ENCODE measurements at regions not wholly inside any gene's neighbourhood (a gene's known extent, or its start where the extent isn't known, plus 50 kb on each side); places are given as distances from the start of the nearest gene placed in this dataset.

- WGBS, 2 experiments (ENCODE audit: extremely low coverage in 2 of 2, insufficient read length in 1 of 2): no CpG with 5 or more reads among the region's 2 CpGs
- dilution Hi-C loops (cut with HindIII; ENCODE audit: low sequenced_read_pairs, unreplicated experiment) (no loop called here), intact Hi-C loops (cut with micrococcal nuclease) (no loop called here)
Measured at GRCh38 chr6:132087391-132087790, 136.2 kb upstream of the CCN2 start.

More at GRCh38 chr6:132087391-132087790, 136.2 kb upstream of the CCN2 start:
- Histone ChIP-seq H3K14ac (replicated peaks; ENCODE audit: low read depth, low read length) (peak overlapping the region; percentile 66), H4K91ac (ENCODE audit: insufficient read depth, low read depth, low read length) (peak overlapping the region; percentile 69; the same call in 1 of the 2 replicates), H2BK120ac (ENCODE audit: low read depth, low read length) (peak overlapping the region; percentile 98), H3K9me1 (ENCODE audit: insufficient read depth, low read length) (peaks cover 6% of the 10 kb centered on the region; the same call in 1 of the 2 replicates), H4K5ac (ENCODE audit: low read depth, low read length) (peak overlapping the region; percentile 14), H3K4ac (ENCODE audit: low read depth, low read length) (peak overlapping the region; percentile 62), H3K23ac (ENCODE audit: low read depth, low read length) (peak overlapping the region; percentile 22; the same call in 1 of the 2 replicates), H2AK9ac (replicated peaks; ENCODE audit: low read depth, low read length, poor library complexity) (no peak overlapping the region), H2BK15ac (ENCODE audit: low read depth, low read length) (peak overlapping the region; percentile 47), H3K36me3 (ENCODE audit: control insufficient read depth, insufficient read depth, low read length) (no peaks in the 10 kb centered on the region), H2AK5ac (ENCODE audit: low read depth, low read length) (peak overlapping the region; percentile 20; the same call in 1 of the 2 replicates), H4K20me1 (ENCODE audit: insufficient read depth, low read length) (no peaks in the 10 kb centered on the region), H3K56ac (ENCODE audit: extremely low read depth, insufficient read depth, low read length) (0 out of 2 replicates have a peak overlapping the region, but pooled peaks have one; percentile 13), H3K27ac (ENCODE audit: insufficient read depth, low read length) (peak overlapping the region; percentile 60; the same call in 1 of the 2 replicates), H3K4me2 (ENCODE audit: low read depth, low read length) (no peak overlapping the region; the same call in 1 of the 2 replicates), H3K4me3 (ENCODE audit: insufficient read depth, low read depth, low read length) (no peak overlapping the region), H2AFZ (replicated peaks; ENCODE audit: low read length, poor library complexity) (no peak overlapping the region), H3K4me1 (ENCODE audit: control insufficient read depth, insufficient read depth, low read length) (peaks cover 18% of the 10 kb centered on the region), H3K79me1 (ENCODE audit: low read depth in 1 of 2, low read length in 2 of 2) (peaks cover 0 to 9% of the 10 kb centered on the region in 2 experiments; a peak in 2 of 4 replicates), H3K18ac (ENCODE audit: low read depth, low read length) (peak overlapping the region; percentile 48), H2BK20ac (ENCODE audit: low read depth, low read length) (peak overlapping the region; percentile 71; the same call in 1 of the 2 replicates), H3K9ac (ENCODE audit: low read depth, low read length) (0 out of 2 replicates have a peak overlapping the region, but pooled peaks have one; percentile 40), H4K8ac (ENCODE audit: low read depth in 2 of 2, low read length in 2 of 2) (peak overlapping the region; percentile 27 to 91), H2BK5ac (ENCODE audit: low read depth, low read length, poor library complexity, severe bottlenecking) (peak overlapping the region; percentile 99), H3K9me3 (ENCODE audit: control insufficient read depth, insufficient read depth, low read length) (no peaks in the 10 kb centered on the region), H3K27me3 (ENCODE audit: control insufficient read depth, insufficient read depth, low read length) (no peaks in the 10 kb centered on the region)
- ChIA-PET POLR2A (ENCODE audit: unreplicated experiment) (interaction anchor here (1.2 kb wide), 1 partner anchor 136 kb away, joined by 4 read pairs; the partner anchor contains the start of gene CCN2), CTCF (interaction anchor here (0.9 kb wide), 1 partner anchor 13 kb away, joined by 3 read pairs; no protein-coding TSS in a partner anchor)
- BruUV-seq (replicated peaks): no TSS peak
- DNase-seq: no peak
- no peak for TF ChIP-seq POLR2A (IDR thresholded peaks at IDR 0.05; ENCODE audit: low read depth, low read length)
- no peak for TF ChIP-seq RAD21 (IDR thresholded peaks at IDR 0.05; ENCODE audit: low read length)
- no peak for TF ChIP-seq CEBPB (IDR thresholded peaks at IDR 0.05; ENCODE audit: low read depth, low read length)
- TF ChIP-seq NFE2L2 (IDR thresholded peaks at IDR 0.05; ENCODE audit: low read depth, low read length): no peak
- TF ChIP-seq RFX5 (IDR thresholded peaks at IDR 0.05; ENCODE audit: low read depth, low read length): no peak
- TF ChIP-seq MAZ (IDR thresholded peaks at IDR 0.05; ENCODE audit: borderline replicate concordance, low read depth, low read length): no peak
- TF ChIP-seq BHLHE40 (IDR thresholded peaks at IDR 0.05; ENCODE audit: low read depth, low read length): no peak
- no peak for TF ChIP-seq SMC3 (IDR thresholded peaks at IDR 0.05; ENCODE audit: low read depth, low read length)
- TF ChIP-seq, protein P1, sequence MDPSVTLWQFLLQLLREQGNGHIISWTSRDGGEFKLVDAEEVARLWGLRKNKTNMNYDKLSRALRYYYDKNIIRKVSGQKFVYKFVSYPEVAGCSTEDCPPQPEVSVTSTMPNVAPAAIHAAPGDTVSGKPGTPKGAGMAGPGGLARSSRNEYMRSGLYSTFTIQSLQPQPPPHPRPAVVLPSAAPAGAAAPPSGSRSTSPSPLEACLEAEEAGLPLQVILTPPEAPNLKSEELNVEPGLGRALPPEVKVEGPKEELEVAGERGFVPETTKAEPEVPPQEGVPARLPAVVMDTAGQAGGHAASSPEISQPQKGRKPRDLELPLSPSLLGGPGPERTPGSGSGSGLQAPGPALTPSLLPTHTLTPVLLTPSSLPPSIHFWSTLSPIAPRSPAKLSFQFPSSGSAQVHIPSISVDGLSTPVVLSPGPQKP (IDR thresholded peaks at IDR 0.05; ENCODE audit: borderline replicate concordance, low read depth, low read length): no peak
- no peak for TF ChIP-seq MAFK (IDR thresholded peaks at IDR 0.05; ENCODE audit: low read depth, low read length)
- TF ChIP-seq FOS (IDR thresholded peaks at IDR 0.05; ENCODE audit: low read depth, low read length): no peak
- in situ Hi-C loops (cut with MboI; ENCODE audit: low sequenced_read_pairs): no loop called here
- ATAC-seq (ENCODE audit: low read depth): no peak

Data from IMR-90 (cell line).